ENCODE measurements at regions not wholly inside any gene's neighbourhood (a gene's known extent, or its start where the extent isn't known, plus 50 kb on each side); places are given as distances from the start of the nearest gene placed in this dataset.

GRCh38 chr3:148604270-148605085 lies 93.2 kb upstream of the AGTR1 start:
- no peak overlapping the region for H2AK9ac ChIP-seq (replicated peaks; ENCODE audit: low read depth, low read length, poor library complexity)
- dilution Hi-C loops (cut with HindIII; ENCODE audit: low sequenced_read_pairs, unreplicated experiment) (no loop called here), in situ Hi-C loops (cut with MboI; ENCODE audit: low sequenced_read_pairs) (no loop called here), intact Hi-C loops (cut with micrococcal nuclease) (no loop called here)
- H3K14ac ChIP-seq (replicated peaks; ENCODE audit: low read depth, low read length), result no peak overlapping the region
- H2BK20ac ChIP-seq (ENCODE audit: low read depth, low read length), result no peak overlapping the region
- H3K56ac ChIP-seq (ENCODE audit: extremely low read depth, insufficient read depth, low read length), result no peak overlapping the region
- H3K9ac ChIP-seq (ENCODE audit: low read depth, low read length), result no peak overlapping the region
- TF ChIP-seq RAD21 (IDR thresholded peaks at IDR 0.05; ENCODE audit: low read length) (no peak), NFE2L2 (IDR thresholded peaks at IDR 0.05; ENCODE audit: low read depth, low read length) (no peak), FOS (IDR thresholded peaks at IDR 0.05; ENCODE audit: low read depth, low read length) (no peak), CHD1 (IDR thresholded peaks at IDR 0.05; ENCODE audit: low read depth, low read length) (no peak), MAFK (IDR thresholded peaks at IDR 0.05; ENCODE audit: low read depth, low read length) (no peak), USF2 (IDR thresholded peaks at IDR 0.05; ENCODE audit: low read depth, low read length) (no peak)
- no peaks in the 10 kb centered on the region for H3K9me3 ChIP-seq (ENCODE audit: control insufficient read depth, insufficient read depth, low read length)
- H4K5ac ChIP-seq (ENCODE audit: low read depth, low read length), result no peak overlapping the region
- H3K4me1 ChIP-seq (ENCODE audit: control insufficient read depth, insufficient read depth, low read length), result 0 out of 2 replicates have a peak, but pooled peaks cover 2% of the 10 kb centered on the region
- no peaks in the 10 kb centered on the region; the same call in 1 of the 2 replicates for H3K27me3 ChIP-seq (ENCODE audit: control insufficient read depth, insufficient read depth, low read length)
- H3K36me3 ChIP-seq (ENCODE audit: control insufficient read depth, insufficient read depth, low read length), result no peaks in the 10 kb centered on the region
- no peaks in the 10 kb centered on the region for H3K79me1 ChIP-seq (ENCODE audit: low read depth in 1 of 2, low read length in 2 of 2)
- CTCF ChIA-PET, result no interaction called here
- no peak overlapping the region for H4K8ac ChIP-seq (ENCODE audit: low read depth in 2 of 2, low read length in 2 of 2)
- no peak overlapping the region for H3K27ac ChIP-seq (ENCODE audit: insufficient read depth, low read length)
- no peak overlapping the region for H3K4me3 ChIP-seq (ENCODE audit: insufficient read depth, low read depth, low read length)
- H3K4me2 ChIP-seq (ENCODE audit: low read depth, low read length), result no peak overlapping the region
- no peak overlapping the region for H2AK5ac ChIP-seq (ENCODE audit: low read depth, low read length)
- H4K91ac ChIP-seq (ENCODE audit: insufficient read depth, low read depth, low read length), result no peak overlapping the region
- POLR2A ChIA-PET (ENCODE audit: unreplicated experiment), result no interaction called here
- no peak overlapping the region for H2AFZ ChIP-seq (replicated peaks; ENCODE audit: low read length, poor library complexity)
- H3K18ac ChIP-seq (ENCODE audit: low read depth, low read length), result no peak overlapping the region
- H3K4ac ChIP-seq (ENCODE audit: low read depth, low read length), result no peak overlapping the region
- H3K9me1 ChIP-seq (ENCODE audit: insufficient read depth, low read length), result no peaks in the 10 kb centered on the region; the same call in 1 of the 2 replicates
- no peaks in the 10 kb centered on the region for H4K20me1 ChIP-seq (ENCODE audit: insufficient read depth, low read length)
- BruUV-seq (replicated peaks), result no TSS peak
- 57% methylated on average over 3 of the region's 9 CpGs; no CpG with 5 or more reads in 1 of the 2 experiments for WGBS, 2 experiments (ENCODE audit: extremely low coverage in 2 of 2, insufficient read length in 1 of 2)
- no peak overlapping the region for H3K23ac ChIP-seq (ENCODE audit: low read depth, low read length)
- peak; percentile 28 for DNase-seq
- H2BK15ac ChIP-seq (ENCODE audit: low read depth, low read length), result no peak overlapping the region
- H2BK120ac ChIP-seq (ENCODE audit: low read depth, low read length), result no peak overlapping the region
- no peak overlapping the region for H2BK5ac ChIP-seq (ENCODE audit: low read depth, low read length, poor library complexity, severe bottlenecking)
- peak; percentile 24; the same call in 1 of the 2 replicates for ATAC-seq (ENCODE audit: low read depth)

Data from IMR-90 (cell line).